ENCODE measurements at regions not wholly inside any gene's neighbourhood (a gene's known extent, or its start where the extent isn't known, plus 50 kb on each side); places are given as distances from the start of the nearest gene placed in this dataset.

DNA sequence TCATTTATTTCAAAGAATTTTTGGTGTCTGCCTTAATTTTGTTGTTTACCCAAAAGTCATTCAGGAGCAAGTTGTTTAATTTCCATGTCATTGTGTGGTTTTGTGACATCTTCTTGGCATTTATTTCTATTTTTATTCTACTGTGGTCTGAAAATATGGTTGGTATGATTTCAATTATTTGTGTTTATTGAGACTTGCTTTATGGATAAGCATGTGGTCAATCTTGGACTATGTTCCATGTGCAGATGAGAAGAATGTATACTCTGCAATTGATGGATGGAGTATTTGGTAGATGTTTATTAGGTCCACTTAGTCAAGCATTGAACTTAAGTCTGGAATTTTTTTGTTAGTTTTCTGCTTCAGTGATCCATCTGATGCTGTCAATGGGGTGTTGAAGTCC lies 383.0 kb downstream of the PMP22 start:
- TF ChIP-seq POLR2A (IDR thresholded peaks at IDR 0.05) = no peak
- TF ChIP-seq, protein P1, sequence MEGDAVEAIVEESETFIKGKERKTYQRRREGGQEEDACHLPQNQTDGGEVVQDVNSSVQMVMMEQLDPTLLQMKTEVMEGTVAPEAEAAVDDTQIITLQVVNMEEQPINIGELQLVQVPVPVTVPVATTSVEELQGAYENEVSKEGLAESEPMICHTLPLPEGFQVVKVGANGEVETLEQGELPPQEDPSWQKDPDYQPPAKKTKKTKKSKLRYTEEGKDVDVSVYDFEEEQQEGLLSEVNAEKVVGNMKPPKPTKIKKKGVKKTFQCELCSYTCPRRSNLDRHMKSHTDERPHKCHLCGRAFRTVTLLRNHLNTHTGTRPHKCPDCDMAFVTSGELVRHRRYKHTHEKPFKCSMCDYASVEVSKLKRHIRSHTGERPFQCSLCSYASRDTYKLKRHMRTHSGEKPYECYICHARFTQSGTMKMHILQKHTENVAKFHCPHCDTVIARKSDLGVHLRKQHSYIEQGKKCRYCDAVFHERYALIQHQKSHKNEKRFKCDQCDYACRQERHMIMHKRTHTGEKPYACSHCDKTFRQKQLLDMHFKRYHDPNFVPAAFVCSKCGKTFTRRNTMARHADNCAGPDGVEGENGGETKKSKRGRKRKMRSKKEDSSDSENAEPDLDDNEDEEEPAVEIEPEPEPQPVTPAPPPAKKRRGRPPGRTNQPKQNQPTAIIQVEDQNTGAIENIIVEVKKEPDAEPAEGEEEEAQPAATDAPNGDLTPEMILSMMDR (IDR thresholded peaks at IDR 0.05) = no peak
